Right atrium auricular region (tissue), 2 donors: ENCODE measurements at regions not wholly inside any gene's neighbourhood (a gene's known extent, or its start where the extent isn't known, plus 50 kb on each side); places are given as distances from the start of the nearest gene placed in this dataset.
"Not testable (repeated sequence)": the region's sequence is repeated elsewhere in the genome, so short reads cannot be mapped to it uniquely, and the experiment has no call there.

Experiments
- DNase-seq: peaks from one replicate; pipeline ENCODE4 v3.0.0-alpha.2; 2019; ENCODE audit warnings: low spot score
- H3K27ac ChIP-seq, 2 donors: fragments of 200-600 bp; sonication (generic); 1 replicate in 1 of 2; 2 replicates in 1 of 2; pipeline ENCODE4 v1.5.1; 2016 to 2019
- H3K27me3 ChIP-seq, 2 donors: fragments of 200-600 bp; sonication (generic); one replicate each; pipeline versions ENCODE4 v1.5.1 to v1.6.0; 2017 to 2019
- H3K36me3 ChIP-seq: fragments of 200-600 bp; sonication (generic); one replicate; pipeline ENCODE4 v1.5.1; 2016
- H3K4me1 ChIP-seq, 2 donors: fragments of 200-600 bp; sonication (generic); one replicate each; pipeline versions ENCODE4 v1.5.1 to v1.6.0; 2017 to 2019
- H3K4me3 ChIP-seq, 2 donors: fragments of 200-600 bp; sonication (generic); 1 replicate in 1 of 2; 2 replicates in 1 of 2; pipeline ENCODE4 v1.5.1; 2017 to 2019; ENCODE audit warnings: mild to moderate bottlenecking in 1 of 2, moderate library complexity in 1 of 2
- H3K9me3 ChIP-seq, 2 donors: fragments of 200-600 bp; sonication (generic); one replicate each; pipeline ENCODE4 v1.5.1; 2019
- CTCF ChIP-seq, 2 donors: fragments of 200-600 bp; sonication (generic); IDR thresholded peaks; one replicate each; pipeline ENCODE4 v1.5.1; 2019; ENCODE audit warnings: antibody characterized with exemption in 2 of 2

GRCh38 chr1:208475449-208475848, 231.3 kb upstream of the PLXNA2 start:
- TF ChIP-seq CTCF (IDR thresholded peaks at IDR 0.05): no peak
- Histone ChIP-seq H3K9me3 (no peaks in the 10 kb centered on the region), H3K4me3 (no peak overlapping the region), H3K27ac (no peak overlapping the region), H3K36me3 (no peaks in the 10 kb centered on the region), H3K4me1 (peaks cover 0 to 19% of the 10 kb centered on the region in 2 donors), H3K27me3 (no peaks in the 10 kb centered on the region)
- peak; percentile 61 for DNase-seq

GRCh38 chr1:208475951-208476845, 232.0 kb upstream of the PLXNA2 start:
- TF ChIP-seq CTCF (IDR thresholded peaks at IDR 0.05): peak in 1 of 2 donors; percentile 25
- no peaks in the 10 kb centered on the region for H3K9me3 ChIP-seq
- no peak overlapping the region for H3K4me3 ChIP-seq
- no peaks in the 10 kb centered on the region for H3K36me3 ChIP-seq
- DNase-seq: peak; percentile 60
- H3K27ac ChIP-seq: peak overlapping the region in 1 of 2 donors; percentile 9
- H3K27me3 ChIP-seq: no peaks in the 10 kb centered on the region
- H3K4me1 ChIP-seq: peaks cover 0 to 19% of the 10 kb centered on the region in 2 donors

GRCh38 chr1:208476846-208477170, 232.6 kb upstream of the PLXNA2 start:
- H3K9me3 ChIP-seq: no peaks in the 10 kb centered on the region
- no peak for DNase-seq
- H3K4me1 ChIP-seq: peaks cover 0 to 19% of the 10 kb centered on the region in 2 donors
- H3K27ac ChIP-seq: peak overlapping the region in 1 of 2 donors; percentile 9
- no peak for TF ChIP-seq CTCF (IDR thresholded peaks at IDR 0.05)
- no peaks in the 10 kb centered on the region for H3K27me3 ChIP-seq
- no peak overlapping the region for H3K4me3 ChIP-seq
- H3K36me3 ChIP-seq: no peaks in the 10 kb centered on the region

GRCh38 chr1:208479435-208479834, 235.3 kb upstream of the PLXNA2 start:
- no peak for DNase-seq
- no peaks in the 10 kb centered on the region for H3K27me3 ChIP-seq
- no peak overlapping the region for H3K27ac ChIP-seq
- H3K9me3 ChIP-seq: no peaks in the 10 kb centered on the region
- H3K36me3 ChIP-seq: no peaks in the 10 kb centered on the region
- no peak for TF ChIP-seq CTCF (IDR thresholded peaks at IDR 0.05)
- no peak overlapping the region for H3K4me3 ChIP-seq
- peaks cover 0 to 19% of the 10 kb centered on the region in 2 donors for H3K4me1 ChIP-seq

GRCh38 chr1:208485512-208485911, 241.3 kb upstream of the PLXNA2 start:
- H3K9me3 ChIP-seq: no peaks in the 10 kb centered on the region
- DNase-seq: no peak
- no peak overlapping the region for H3K4me3 ChIP-seq
- H3K27me3 ChIP-seq: no peaks in the 10 kb centered on the region
- no peaks in the 10 kb centered on the region for H3K36me3 ChIP-seq
- no peak overlapping the region for H3K27ac ChIP-seq
- no peak for TF ChIP-seq CTCF (IDR thresholded peaks at IDR 0.05)
- H3K4me1 ChIP-seq: no peaks in the 10 kb centered on the region

- Histone ChIP-seq H3K4me3 (no peak overlapping the region), H3K27me3 (no peaks in the 10 kb centered on the region), H3K9me3 (no peaks in the 10 kb centered on the region), H3K27ac (no peak overlapping the region), H3K4me1 (no peaks in the 10 kb centered on the region), H3K36me3 (no peaks in the 10 kb centered on the region)
- no peak for DNase-seq
- TF ChIP-seq CTCF (IDR thresholded peaks at IDR 0.05): no peak
Observed at GRCh38 chr1:208486677-208487076, 242.5 kb upstream of the PLXNA2 start.

- not testable (repeated sequence) for H3K9me3 ChIP-seq, H3K36me3 ChIP-seq, DNase-seq, H3K27ac ChIP-seq, H3K4me3 ChIP-seq, H3K27me3 ChIP-seq, H3K4me1 ChIP-seq
Observed at GRCh38 chr1:208488432-208488831, 244.2 kb upstream of the PLXNA2 start.
